Skin epidermis (tissue), 12 donors: ENCODE measurements at regions not wholly inside any gene's neighbourhood (a gene's known extent, or its start where the extent isn't known, plus 50 kb on each side); places are given as distances from the start of the nearest gene placed in this dataset.

ENCODE experiments used
- H3K27ac ChIP-seq, 21 experiments: fragments of 200-600 bp; sonication (generic) in 11 of 21; one replicate each; pipeline ENCODE4 v1.5.0; 2020; ENCODE audit warnings: mild to moderate bottlenecking in 3 of 21, inconsistent platforms in 2 of 21, moderate library complexity in 2 of 21
- H3K4me3 ChIP-seq, 7 experiments: fragments of 200-600 bp; sonication (generic) in 2 of 7; one replicate each; pipeline ENCODE4 v1.5.0; 2020; ENCODE audit warnings: inconsistent platforms in 2 of 7, mild to moderate bottlenecking in 2 of 7, moderate library complexity in 1 of 7

GRCh38 chr1:11373029-11373894, 100.3 kb downstream of the UBIAD1 start:
- Histone ChIP-seq H3K4me3 (no peak overlapping the region), H3K27ac (no peak overlapping the region)

- Histone ChIP-seq H3K4me3 (no peak overlapping the region), H3K27ac (no peak overlapping the region)
Observed at GRCh38 chr1:11373895-11374747, 101.1 kb downstream of the UBIAD1 start.

GRCh38 chr1:11374748-11375110, 101.7 kb downstream of the UBIAD1 start:
- H3K27ac ChIP-seq, result no peak overlapping the region
- H3K4me3 ChIP-seq, result no peak overlapping the region

- Histone ChIP-seq H3K4me3 (no peak overlapping the region), H3K27ac (no peak overlapping the region)
Observed at GRCh38 chr1:11377001-11377583, 101.9 kb upstream of the DISP3 start.

GRCh38 chr1:11377954-11378353, 101.0 kb upstream of the DISP3 start:
- H3K27ac ChIP-seq, result no peak overlapping the region
- H3K4me3 ChIP-seq, result no peak overlapping the region

GRCh38 chr1:11379851-11380250, 99.1 kb upstream of the DISP3 start:
- H3K27ac ChIP-seq, result no peak overlapping the region
- H3K4me3 ChIP-seq, result no peak overlapping the region

- no peak overlapping the region for H3K27ac ChIP-seq
- H3K4me3 ChIP-seq, result no peak overlapping the region
Observed at GRCh38 chr1:11380500-11380899, 98.5 kb upstream of the DISP3 start.

DNA sequence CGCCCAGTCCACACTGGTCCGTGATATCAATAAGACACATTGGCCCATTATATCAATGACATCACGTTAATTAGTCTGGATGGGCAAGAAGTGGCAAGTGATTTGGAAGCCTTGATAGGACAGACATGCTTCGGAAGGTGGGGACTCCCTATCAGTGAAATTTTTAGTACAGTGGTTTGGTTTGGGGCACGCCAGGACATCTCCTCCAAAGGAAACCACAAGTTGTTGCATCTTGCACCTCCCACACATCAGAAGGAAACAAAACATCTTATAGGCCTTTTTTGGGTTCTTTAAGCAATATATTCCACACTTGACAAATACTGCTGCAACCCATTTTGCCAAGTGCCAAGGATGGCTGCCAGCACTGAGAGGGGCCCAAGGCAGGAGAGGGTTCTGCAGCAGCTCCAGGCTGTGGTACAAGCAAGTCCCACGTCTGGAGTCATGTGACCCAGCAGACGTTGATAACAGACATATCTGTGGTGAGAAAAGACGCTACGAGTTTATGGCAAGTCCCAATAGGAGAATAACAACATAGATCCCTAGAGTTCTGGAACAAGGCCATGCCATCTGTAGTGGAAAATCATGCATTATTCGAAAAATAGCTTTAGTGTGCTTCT, 95.3 kb upstream of the DISP3 start:
- Histone ChIP-seq H3K27ac (no peak overlapping the region), H3K4me3 (no peak overlapping the region)

DNA sequence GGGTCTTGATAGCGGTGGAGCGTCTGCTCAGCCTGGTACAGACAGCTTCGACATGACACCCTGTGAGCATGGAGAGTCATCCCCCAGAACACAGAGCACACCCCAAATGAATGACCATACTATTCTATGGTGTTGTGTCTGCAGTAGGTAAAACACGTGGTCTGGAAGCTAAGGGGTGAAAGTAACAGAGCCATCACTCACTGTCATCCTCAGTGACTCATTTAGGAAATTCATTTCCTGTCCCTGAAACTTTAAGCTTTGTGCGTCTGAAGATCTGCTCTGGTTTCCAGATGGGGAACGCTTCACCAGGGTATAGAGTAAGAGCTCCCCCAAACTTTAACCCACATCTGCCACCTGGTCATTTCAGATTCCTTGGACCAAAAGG, 94.8 kb upstream of the DISP3 start:
- Histone ChIP-seq H3K4me3 (no peak overlapping the region), H3K27ac (no peak overlapping the region)

- Histone ChIP-seq H3K27ac (no peak overlapping the region), H3K4me3 (no peak overlapping the region)
Observed at GRCh38 chr1:11387829-11388228, 91.1 kb upstream of the DISP3 start.

- Histone ChIP-seq H3K4me3 (no peak overlapping the region), H3K27ac (no peak overlapping the region)
Observed at GRCh38 chr1:11388617-11389016, 90.3 kb upstream of the DISP3 start.

GRCh38 chr1:11391327-11391726, 87.6 kb upstream of the DISP3 start:
- H3K27ac ChIP-seq, result no peak overlapping the region
- no peak overlapping the region for H3K4me3 ChIP-seq

GRCh38 chr1:11391886-11392285, 87.1 kb upstream of the DISP3 start:
- Histone ChIP-seq H3K27ac (no peak overlapping the region), H3K4me3 (no peak overlapping the region)

DNA sequence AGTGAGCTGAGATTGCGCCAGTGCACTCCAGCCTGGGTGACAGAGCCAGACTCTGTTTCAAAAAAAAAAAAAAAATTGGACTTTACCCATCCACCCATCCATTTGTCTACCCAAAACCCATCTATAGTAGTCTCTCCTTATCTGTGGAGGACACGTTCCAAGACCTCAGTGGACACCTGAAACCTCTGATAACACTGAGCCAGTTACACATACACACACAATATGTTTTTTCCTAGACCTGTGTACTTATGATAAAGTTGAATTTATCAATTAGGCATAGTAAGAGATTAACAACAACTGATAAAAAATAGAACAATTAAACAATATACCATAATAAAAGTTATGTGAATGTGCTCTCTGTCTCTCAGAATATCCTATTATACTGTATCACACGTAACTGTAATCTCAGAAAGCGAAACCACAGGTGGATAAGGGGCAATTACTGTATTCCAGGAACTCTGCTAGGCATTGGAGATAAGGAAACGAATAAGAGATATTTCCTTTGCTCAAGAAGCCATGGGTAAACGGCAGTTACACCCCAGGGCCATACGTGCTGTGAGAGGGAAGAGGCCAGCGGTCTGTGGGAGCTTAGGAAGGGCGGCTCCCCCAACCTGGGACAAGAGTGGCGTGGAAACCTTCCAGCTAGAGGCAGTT, 84.2 kb upstream of the DISP3 start:
- Histone ChIP-seq H3K4me3 (no peak overlapping the region), H3K27ac (no peak overlapping the region)

- Histone ChIP-seq H3K4me3 (no peak overlapping the region), H3K27ac (no peak overlapping the region)
Observed at GRCh38 chr1:11395616-11396015, 83.3 kb upstream of the DISP3 start.

DNA sequence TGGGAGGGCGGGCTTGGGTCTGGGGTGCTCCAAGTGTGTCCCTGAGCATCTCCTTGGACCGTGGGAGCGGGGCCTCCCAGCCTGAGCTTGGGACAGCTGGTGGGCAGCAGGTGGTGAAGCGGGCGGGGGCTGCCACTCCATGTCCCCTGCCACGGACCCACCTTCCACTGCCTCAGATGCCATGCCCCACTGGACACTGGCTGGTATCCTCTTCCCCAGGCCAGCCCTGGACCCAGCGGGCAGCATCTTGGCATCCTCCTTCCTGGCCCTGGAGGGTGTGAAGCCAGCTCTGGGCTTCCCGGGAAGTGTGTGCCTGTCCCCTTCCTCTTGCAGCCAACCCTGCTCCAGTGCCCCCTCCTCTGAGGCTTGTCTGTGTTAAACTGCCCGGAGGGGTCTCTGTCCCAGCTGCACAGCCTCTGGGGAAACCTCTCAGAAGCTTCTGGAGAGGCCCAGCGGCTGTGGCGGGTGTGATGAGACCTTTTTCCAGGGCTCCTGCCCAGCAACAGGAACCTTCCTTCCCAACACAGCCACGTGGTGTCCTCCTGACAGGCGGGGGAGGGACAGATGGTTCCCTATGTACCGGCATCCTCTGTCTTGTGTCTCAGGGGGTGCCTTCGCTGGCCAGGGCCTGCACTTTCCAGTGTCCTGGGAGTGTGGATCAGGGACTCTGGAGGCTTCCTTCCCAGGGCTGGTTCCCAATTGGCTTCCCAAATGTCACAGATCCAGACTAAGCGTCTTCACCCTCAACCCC, 81.6 kb upstream of the DISP3 start:
- H3K27ac ChIP-seq, result no peak overlapping the region
- H3K4me3 ChIP-seq, result no peak overlapping the region

- Histone ChIP-seq H3K27ac (no peak overlapping the region), H3K4me3 (no peak overlapping the region)
Observed at GRCh38 chr1:11399250-11399649, 79.7 kb upstream of the DISP3 start.

DNA sequence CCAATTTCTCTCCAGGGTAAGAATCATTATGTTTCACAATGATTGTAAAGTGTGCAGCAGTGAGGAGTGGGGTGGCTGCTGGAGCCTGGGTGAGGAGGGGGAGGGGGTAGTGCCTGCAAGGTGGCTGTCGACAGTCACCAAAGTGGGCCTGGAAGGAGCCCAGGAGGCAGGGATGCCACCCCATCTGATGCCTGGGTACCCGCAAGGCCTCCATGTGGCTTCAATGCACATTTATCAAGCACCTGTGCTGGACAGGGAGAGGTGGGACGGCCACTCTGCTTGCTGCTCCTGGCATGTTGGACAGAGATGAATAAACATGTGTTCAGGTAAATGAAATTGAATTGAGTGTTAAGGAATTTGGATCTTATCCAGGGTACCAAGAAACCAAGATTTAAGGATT, 78.8 kb upstream of the DISP3 start:
- Histone ChIP-seq H3K27ac (no peak overlapping the region), H3K4me3 (no peak overlapping the region)

DNA sequence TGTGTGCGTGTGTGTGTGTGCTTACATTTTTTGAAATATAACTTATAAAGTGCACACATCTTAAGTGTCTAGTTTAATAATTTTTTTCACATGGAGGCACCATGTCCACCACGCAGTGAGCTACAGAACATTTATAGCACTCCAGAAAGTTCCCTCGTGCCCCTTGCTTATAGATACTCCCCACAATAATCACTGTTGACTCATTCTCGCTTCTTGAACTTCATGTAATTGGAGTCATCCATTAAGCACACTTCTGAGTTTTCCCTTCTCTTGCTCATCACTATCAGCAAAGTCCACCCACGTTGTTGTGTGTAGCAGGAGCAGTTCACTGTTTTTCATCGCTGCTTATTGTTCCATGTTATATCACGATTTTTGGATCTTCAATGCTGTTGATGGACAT, 78.4 kb upstream of the DISP3 start:
- H3K27ac ChIP-seq, result no peak overlapping the region

More for the DNA sequence above, 78.4 kb upstream of the DISP3 start:
- H3K4me3 ChIP-seq, result no peak overlapping the region
